Endothelial cell of umbilical vein (primary cell): ENCODE measurements at regions not wholly inside any gene's neighbourhood (a gene's known extent, or its start where the extent isn't known, plus 50 kb on each side); places are given as distances from the start of the nearest gene placed in this dataset.

Experiments used
- BruUV-seq: library from RNA; stranded (reverse); fragments of 400-500 nt; replicated peaks from 2 replicates; lab custom pipeline; 2021; lab: Mats Ljungman, UMichigan
- CTCF ChIA-PET: fragments of 300-600, 350-600 bp; sonication (Branson Sonifier 250); formaldehyde crosslinking; loops from one replicate; lab custom pipeline; 2021; ENCODE audit warnings: antibody characterized with exemption, inconsistent platforms; lab: Charles Lee
- POLR2A ChIA-PET: fragments of 300-600, 350-600 bp; sonication (Branson Sonifier 250); formaldehyde crosslinking; loops from one replicate; lab custom pipeline; 2021; ENCODE audit warnings: antibody characterized with exemption, inconsistent platforms; lab: Charles Lee
- DNase-seq: peaks from one replicate; pipeline ENCODE4 v3.0.0-alpha.2; 2011; ENCODE audit warnings: low read depth, low spot score
- FAIRE-seq: peaks from 2 replicates; lab custom pipeline; 2011; peaks lifted over from hg19 to GRCh38; lab: Jason Lieb, UNC
- H2AFZ ChIP-seq: 2 replicates; pipeline ENCODE4 v1.6.0; 2012; ENCODE audit warnings: low read depth, low read length, control low read depth, inconsistent platforms
- H3K27ac ChIP-seq: 2 replicates; pipeline ENCODE4 v1.5.1; 2011; ENCODE audit warnings: low read depth, mild to moderate bottlenecking, control low read depth, low read length, moderate library complexity; ENCODE audit not compliant: insufficient read depth
- H3K27me3 ChIP-seq, 2 experiments: 2 replicates each; pipeline versions ENCODE4 v1.6.0 to v1.6.1; 2011; ENCODE audit warnings: low read length in 2 of 2, mixed read lengths in 1 of 2; ENCODE audit not compliant: control insufficient read depth in 2 of 2, insufficient read depth in 2 of 2
- H3K36me3 ChIP-seq, 2 experiments: 2 replicates in 1 of 2; 3 replicates in 1 of 2; pipeline ENCODE4 v1.5.1; 2011; ENCODE audit warnings: low read length in 2 of 2, mild to moderate bottlenecking in 1 of 2, moderate library complexity in 1 of 2; ENCODE audit not compliant: control insufficient read depth in 2 of 2, insufficient read depth in 2 of 2; ENCODE audit errors: extremely low read depth in 1 of 2
- H3K4me1 ChIP-seq: 3 replicates; pipeline ENCODE4 v1.5.1; 2011; ENCODE audit warnings: mild to moderate bottlenecking, low read length; ENCODE audit not compliant: control insufficient read depth, insufficient read depth; ENCODE audit errors: extremely low read depth
- H3K4me2 ChIP-seq: 2 replicates; pipeline ENCODE4 v1.6.1; 2011; ENCODE audit warnings: low read length, control low read depth, mixed read lengths; ENCODE audit not compliant: insufficient read depth
- H3K4me3 ChIP-seq, 3 experiments: fragments of 200-600 bp in 1 of 3; sonication (generic), shearing (Covaris generic) in 1 of 3; replicated peaks in 1 of 3; 2 replicates each; pipeline ENCODE4 v1.5.1; 2011 to 2016; ENCODE audit warnings: control low read depth in 3 of 3, low read length in 3 of 3, mild to moderate bottlenecking in 2 of 3, inconsistent platforms in 1 of 3, low read depth in 1 of 3, moderate library complexity in 1 of 3; ENCODE audit not compliant: insufficient read depth in 1 of 3
- H3K79me2 ChIP-seq: 2 replicates; pipeline ENCODE4 v1.6.0; 2012; ENCODE audit warnings: low read length, inconsistent platforms; ENCODE audit not compliant: control insufficient read depth, insufficient read depth
- H3K9ac ChIP-seq: replicated peaks from 2 replicates; pipeline ENCODE3; 2011; ENCODE audit warnings: low read length, control low read depth; ENCODE audit not compliant: insufficient read depth; ENCODE audit errors: extremely low read depth
- H3K9me1 ChIP-seq: replicated peaks from 3 replicates; pipeline ENCODE4 v1.6.0; 2011; ENCODE audit warnings: mild to moderate bottlenecking, low read length; ENCODE audit not compliant: control insufficient read depth, insufficient read depth; ENCODE audit errors: extremely low read depth
- H3K9me3 ChIP-seq: replicated peaks from 2 replicates; pipeline ENCODE4 v1.5.1; 2012; ENCODE audit warnings: low read length, inconsistent platforms; ENCODE audit not compliant: control insufficient read depth, insufficient read depth
- H4K20me1 ChIP-seq: replicated peaks from 2 replicates; pipeline ENCODE3; 2011; ENCODE audit warnings: mild to moderate bottlenecking, low read length; ENCODE audit not compliant: control insufficient read depth, insufficient read depth; ENCODE audit errors: extremely low read depth
- EZH2 ChIP-seq: IDR thresholded peaks from 2 replicates; pipeline ENCODE4 v1.6.1; 2012; ENCODE audit warnings: borderline replicate concordance, low read depth, mild to moderate bottlenecking, moderate library complexity, low read length, inconsistent platforms; ENCODE audit not compliant: severe bottlenecking
- FOS ChIP-seq: IDR thresholded peaks from 2 replicates; pipeline ENCODE4 v1.6.1; 2011; ENCODE audit warnings: mild to moderate bottlenecking, low read length, moderate library complexity, borderline replicate concordance; ENCODE audit not compliant: insufficient read depth
- GATA2 ChIP-seq: IDR thresholded peaks from 2 replicates; pipeline ENCODE4 v1.7.0; 2011; ENCODE audit warnings: low read depth, mild to moderate bottlenecking, moderate library complexity, mixed read lengths, low read length; ENCODE audit not compliant: insufficient read length, insufficient read depth
- JUN ChIP-seq: IDR thresholded peaks from 2 replicates; pipeline ENCODE4 v1.6.1; 2011; ENCODE audit warnings: borderline replicate concordance, low read depth; ENCODE audit not compliant: insufficient read length, insufficient read depth
- MYC ChIP-seq: IDR thresholded peaks from one replicate; pipeline ENCODE4 v1.6.1; 2011; ENCODE audit warnings: mild to moderate bottlenecking, low read depth, low read length
- POLR2A ChIP-seq: IDR thresholded peaks from 2 replicates; pipeline ENCODE4 v1.6.1; 2012; ENCODE audit warnings: low read depth, mild to moderate bottlenecking, control low read depth, low read length
- POLR2AphosphoS5 ChIP-seq: IDR thresholded peaks from 2 replicates; pipeline ENCODE4 v1.6.1; 2012; ENCODE audit warnings: low read depth, mild to moderate bottlenecking, control low read depth, low read length, moderate library complexity; ENCODE audit not compliant: insufficient read depth
- dilution Hi-C: fragments of 300-500 bp; cut with MboI; formaldehyde crosslinking; loops from one replicate; pipeline ENCODE4 v1.15.0; 2019; ENCODE audit warnings: low sequenced_read_pairs; ENCODE audit not compliant: extremely low pct_ligation_motif_present
- intact Hi-C: fragments of 100-400 bp; cut with micrococcal nuclease; formaldehyde crosslinking; loops from one replicate; pipeline ENCODE4 v1.10.0; 2022
- TF ChIP-seq, protein P1 (sequence below): IDR thresholded peaks from 2 replicates; pipeline ENCODE4 v1.6.1; 2011; ENCODE audit not compliant: insufficient read depth, insufficient read length
- TF ChIP-seq, protein P2 (sequence below), 2 donors: IDR thresholded peaks; 1 replicate in 1 of 2; 2 replicates in 1 of 2; pipeline ENCODE4 v1.5.1; 2011; ENCODE audit warnings: low read length in 2 of 2, mild to moderate bottlenecking in 2 of 2, moderate library complexity in 2 of 2, control low read depth in 1 of 2, inconsistent platforms in 1 of 2, low read depth in 1 of 2; ENCODE audit not compliant: insufficient read depth in 1 of 2; ENCODE audit errors: extremely low read depth in 1 of 2

DNA sequence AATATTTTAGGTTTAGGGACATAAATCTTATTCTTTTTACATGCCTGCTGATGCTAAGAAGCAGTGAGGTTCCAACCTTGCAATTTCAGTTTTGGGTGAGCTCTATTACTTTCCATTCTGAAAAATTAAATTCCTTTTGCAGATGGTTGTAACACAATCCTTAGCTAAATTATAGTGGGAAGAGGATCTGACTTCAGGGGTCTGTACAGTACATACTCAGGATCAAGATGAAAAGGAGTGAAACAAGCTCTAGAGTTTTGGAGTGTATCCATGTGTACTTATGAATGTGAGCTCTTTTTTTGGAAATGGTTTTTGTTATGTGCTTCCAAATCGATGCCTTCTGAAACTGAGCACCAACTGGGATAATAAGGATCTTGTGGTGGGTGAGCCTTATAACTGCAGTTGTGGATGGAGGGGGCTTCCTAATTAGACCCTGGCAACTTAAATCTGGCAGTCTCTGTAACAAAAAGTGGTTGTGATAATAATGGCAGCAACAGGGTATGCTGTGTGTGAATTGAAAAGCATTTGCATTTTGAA is 218.8 kb upstream of the MAP3K7 start:
- Histone ChIP-seq H3K4me2 (no peak overlapping the region), H3K9ac (no peak overlapping the region), H3K4me1 (no peaks in the 10 kb centered on the region), H3K27ac (no peak overlapping the region), H4K20me1 (no peaks in the 10 kb centered on the region), H3K9me3 (no peaks in the 10 kb centered on the region), H3K79me2 (no peaks in the 10 kb centered on the region), H3K4me3 (no peak overlapping the region), H2AFZ (no peak overlapping the region), H3K27me3 (no peaks in the 10 kb centered on the region), H3K36me3 (no peaks in the 10 kb centered on the region), H3K9me1 (no peaks in the 10 kb centered on the region)
- intact Hi-C loops (no loop called here), dilution Hi-C loops (no loop called here)
- FAIRE-seq (no peak), DNase-seq (no peak)
- POLR2A ChIA-PET: no interaction called here
- TF ChIP-seq GATA2: no peak
- TF ChIP-seq FOS: no peak
- TF ChIP-seq, protein P1, sequence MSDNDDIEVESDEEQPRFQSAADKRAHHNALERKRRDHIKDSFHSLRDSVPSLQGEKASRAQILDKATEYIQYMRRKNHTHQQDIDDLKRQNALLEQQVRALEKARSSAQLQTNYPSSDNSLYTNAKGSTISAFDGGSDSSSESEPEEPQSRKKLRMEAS: no peak
- TF ChIP-seq POLR2A: no peak
- TF ChIP-seq, protein P2, sequence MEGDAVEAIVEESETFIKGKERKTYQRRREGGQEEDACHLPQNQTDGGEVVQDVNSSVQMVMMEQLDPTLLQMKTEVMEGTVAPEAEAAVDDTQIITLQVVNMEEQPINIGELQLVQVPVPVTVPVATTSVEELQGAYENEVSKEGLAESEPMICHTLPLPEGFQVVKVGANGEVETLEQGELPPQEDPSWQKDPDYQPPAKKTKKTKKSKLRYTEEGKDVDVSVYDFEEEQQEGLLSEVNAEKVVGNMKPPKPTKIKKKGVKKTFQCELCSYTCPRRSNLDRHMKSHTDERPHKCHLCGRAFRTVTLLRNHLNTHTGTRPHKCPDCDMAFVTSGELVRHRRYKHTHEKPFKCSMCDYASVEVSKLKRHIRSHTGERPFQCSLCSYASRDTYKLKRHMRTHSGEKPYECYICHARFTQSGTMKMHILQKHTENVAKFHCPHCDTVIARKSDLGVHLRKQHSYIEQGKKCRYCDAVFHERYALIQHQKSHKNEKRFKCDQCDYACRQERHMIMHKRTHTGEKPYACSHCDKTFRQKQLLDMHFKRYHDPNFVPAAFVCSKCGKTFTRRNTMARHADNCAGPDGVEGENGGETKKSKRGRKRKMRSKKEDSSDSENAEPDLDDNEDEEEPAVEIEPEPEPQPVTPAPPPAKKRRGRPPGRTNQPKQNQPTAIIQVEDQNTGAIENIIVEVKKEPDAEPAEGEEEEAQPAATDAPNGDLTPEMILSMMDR (IDR thresholded peaks at IDR 0.05; ENCODE audit: extremely low read depth in 1 of 2, insufficient read depth in 1 of 2, low read depth in 1 of 2, low read length in 2 of 2): no peak
- no peak for TF ChIP-seq JUN
- TF ChIP-seq POLR2AphosphoS5: no peak
- TF ChIP-seq MYC: no peak
- no peak for TF ChIP-seq EZH2
- CTCF ChIA-PET: no interaction called here
- no TSS peak for BruUV-seq
